Psoas muscle (tissue), 7 donors: ENCODE measurements at regions not wholly inside any gene's neighbourhood (a gene's known extent, or its start where the extent isn't known, plus 50 kb on each side); places are given as distances from the start of the nearest gene placed in this dataset.

Source experiments
- ATAC-seq, 4 donors: fragments of 200-7000 bp; cut with Tn5 transposase; one replicate each; pipeline ENCODE4 v1.9.1; 2020; ENCODE audit warnings: moderate library complexity in 3 of 4, mild to moderate bottlenecking in 2 of 4
- DNase-seq, 2 donors: peaks; one replicate each; pipeline ENCODE4 v3.0.0-alpha.2; 2020
- H3K27ac ChIP-seq: fragments of 200-600 bp; one replicate; pipeline ENCODE4 v1.8.0; 2022
- H3K27me3 ChIP-seq, 3 donors: fragments of 200-600 bp in 1 of 3; one replicate each; pipeline versions ENCODE4 v1.6.1 to v1.8.0; 2013 to 2022; ENCODE audit warnings: low read length in 2 of 3, mild to moderate bottlenecking in 2 of 3, moderate library complexity in 1 of 3; ENCODE audit not compliant: insufficient read depth in 3 of 3
- H3K36me3 ChIP-seq, 2 donors: fragments of 200-600 bp in 1 of 2; one replicate each; pipeline versions ENCODE4 v1.6.1 to v1.8.0; 2013 to 2022; ENCODE audit warnings: low read depth in 1 of 2, mild to moderate bottlenecking in 1 of 2, moderate library complexity in 1 of 2; ENCODE audit not compliant: insufficient read depth in 1 of 2
- H3K4me1 ChIP-seq: fragments of 200-600 bp; one replicate; pipeline ENCODE4 v1.8.0; 2022
- H3K4me3 ChIP-seq: fragments of 200-600 bp; one replicate; pipeline ENCODE4 v1.8.0; 2022; ENCODE audit warnings: mild to moderate bottlenecking
- H3K9me3 ChIP-seq: fragments of 200-600 bp; one replicate; pipeline ENCODE4 v1.8.0; 2022
- CTCF ChIP-seq: fragments of 200-600 bp; IDR thresholded peaks from one replicate; pipeline ENCODE4 v1.8.0; 2022; ENCODE audit warnings: antibody characterized with exemption
- WGBS, 3 donors: extraction: QIAGEN DNeasy Blood & Tissue Kit; methylation state at CpG; one replicate each; pipeline versions ENCODE4 v1.1.6 to v1.1.7; 2013; 5-methylcytosine and 5-hydroxymethylcytosine counted together
- intact Hi-C, 2 donors: fragments of 100-400 bp; cut with DNase I; formaldehyde crosslinking; loops; one replicate each; pipeline versions ENCODE4 v1.11.0 to v1.14.2; 2022
- donor health status: healthy with polysubstance abuse.
- donor health status: DM: no; HTN: no; CAD: no; lungs with moderate emphysema.
- donor health status: Bipolar disorder and iron deficiency.
- donor health status: healthy.
- donor health status: DM: yes; HTN: yes; CAD: no.
- donor health status: DM: no; HTN: no; CAD: no.
- donor health status: DM: yes; HTN: yes; CAD: no.

GRCh38 chr9:28927691-28928090 is 1354.4 kb upstream of the C9orf72 start:
- ATAC-seq (no peak), DNase-seq (no peak)
- Histone ChIP-seq H3K27me3 (no peaks in the 10 kb centered on the region), H3K36me3 (no peaks in the 10 kb centered on the region), H3K27ac (no peak overlapping the region), H3K4me1 (no peaks in the 10 kb centered on the region), H3K9me3 (no peaks in the 10 kb centered on the region), H3K4me3 (no peak overlapping the region)
- TF ChIP-seq CTCF = no peak
- 80 to 97% (median 85%) methylated on average over 1 of the region's 1 CpG for WGBS, 3 donors
- intact Hi-C loops = no loop called here

GRCh38 chr9:28929433-28929832 is 1356.2 kb upstream of the C9orf72 start:
- Histone ChIP-seq H3K9me3 (no peaks in the 10 kb centered on the region), H3K4me3 (no peak overlapping the region), H3K27me3 (no peaks in the 10 kb centered on the region), H3K27ac (no peak overlapping the region), H3K4me1 (no peaks in the 10 kb centered on the region), H3K36me3 (no peaks in the 10 kb centered on the region)
- TF ChIP-seq CTCF = no peak
- ATAC-seq = no peak
- intact Hi-C loops = no loop called here
- DNase-seq = no peak
- WGBS, 3 donors = 48 to 61% (median 58%) methylated on average over 3 of the region's 3 CpGs

GRCh38 chr9:28930766-28931165 is 1357.5 kb upstream of the C9orf72 start:
- 36 to 42% (median 41%) methylated on average over 3 of the region's 3 CpGs for WGBS, 3 donors
- Histone ChIP-seq H3K27me3 (no peaks in the 10 kb centered on the region), H3K27ac (no peak overlapping the region), H3K9me3 (no peaks in the 10 kb centered on the region), H3K36me3 (no peaks in the 10 kb centered on the region), H3K4me3 (no peak overlapping the region), H3K4me1 (no peaks in the 10 kb centered on the region)
- intact Hi-C loops = no loop called here
- TF ChIP-seq CTCF = no peak
- DNase-seq = no peak
- no peak for ATAC-seq

- Histone ChIP-seq H3K36me3 (no peaks in the 10 kb centered on the region), H3K9me3 (no peaks in the 10 kb centered on the region), H3K4me3 (no peak overlapping the region), H3K27ac (no peak overlapping the region), H3K4me1 (no peaks in the 10 kb centered on the region), H3K27me3 (no peaks in the 10 kb centered on the region)
- DNase-seq (no peak), ATAC-seq (no peak)
- intact Hi-C loops = no loop called here
- no peak for TF ChIP-seq CTCF
These were observed 1360.8 kb upstream of the C9orf72 start for GRCh38 chr9:28934111-28934510.

GRCh38 chr9:28938981-28939380 is 1365.7 kb upstream of the C9orf72 start:
- no peak overlapping the region for H3K27ac ChIP-seq
- no peak overlapping the region for H3K4me3 ChIP-seq
- ATAC-seq = no peak
- no peaks in the 10 kb centered on the region for H3K9me3 ChIP-seq
- no peak for DNase-seq
- TF ChIP-seq CTCF = no peak
- 14 to 35% (median 21%) methylated on average over 3 of the region's 3 CpGs for WGBS, 3 donors
- H3K4me1 ChIP-seq = no peaks in the 10 kb centered on the region
- H3K36me3 ChIP-seq = no peaks in the 10 kb centered on the region
- no peaks in the 10 kb centered on the region for H3K27me3 ChIP-seq
- intact Hi-C loops = no loop called here
